ENCODE measurements at regions not wholly inside any gene's neighbourhood (a gene's known extent, or its start where the extent isn't known, plus 50 kb on each side); places are given as distances from the start of the nearest gene placed in this dataset.

GRCh38 chr10:62666275-62666674 lies 138.2 kb upstream of the ADO start:
- in situ Hi-C loops (cut with MboI; ENCODE audit: low sequenced_read_pairs, unreplicated experiment), result no loop called here
- no peak for TF ChIP-seq CTCF (IDR thresholded peaks at IDR 0.05; ENCODE audit: borderline replicate concordance, control extremely low read depth, extremely low read depth, insufficient read depth, missing control alignments)
- DNase-seq (ENCODE audit: low spot score), result no peak

GRCh38 chr10:62669341-62669740 lies 135.2 kb upstream of the ADO start:
- in situ Hi-C loops (cut with MboI; ENCODE audit: low sequenced_read_pairs, unreplicated experiment), result no loop called here
- TF ChIP-seq CTCF (IDR thresholded peaks at IDR 0.05; ENCODE audit: borderline replicate concordance, control extremely low read depth, extremely low read depth, insufficient read depth, missing control alignments), result no peak
- no peak for DNase-seq (ENCODE audit: low spot score)

GRCh38 chr10:62671104-62671503 lies 133.4 kb upstream of the ADO start:
- in situ Hi-C loops (cut with MboI; ENCODE audit: low sequenced_read_pairs, unreplicated experiment), result no loop called here
- TF ChIP-seq CTCF (IDR thresholded peaks at IDR 0.05; ENCODE audit: borderline replicate concordance, control extremely low read depth, extremely low read depth, insufficient read depth, missing control alignments), result no peak
- no peak for DNase-seq (ENCODE audit: low spot score)

GRCh38 chr10:62681211-62681940 lies 123.1 kb upstream of the ADO start:
- in situ Hi-C loops (cut with MboI; ENCODE audit: low sequenced_read_pairs, unreplicated experiment), result loop anchor here (5.0 kb wide), 1 partner anchor 69 kb away; no protein-coding TSS in a partner anchor
- peak; percentile 85 for DNase-seq (ENCODE audit: low spot score)
- TF ChIP-seq CTCF (IDR thresholded peaks at IDR 0.05; ENCODE audit: borderline replicate concordance, control extremely low read depth, extremely low read depth, insufficient read depth, missing control alignments), result peak; percentile 55

- no peak for TF ChIP-seq CTCF (IDR thresholded peaks at IDR 0.05; ENCODE audit: borderline replicate concordance, control extremely low read depth, extremely low read depth, insufficient read depth, missing control alignments)
- in situ Hi-C loops (cut with MboI; ENCODE audit: low sequenced_read_pairs, unreplicated experiment), result loop anchor here (5.0 kb wide), 1 partner anchor 73 kb away; no protein-coding TSS in a partner anchor
- DNase-seq (ENCODE audit: low spot score), result no peak
Observed at GRCh38 chr10:62684911-62685310, 119.6 kb upstream of the ADO start.

- no peak for DNase-seq (ENCODE audit: low spot score)
- no peak for TF ChIP-seq CTCF (IDR thresholded peaks at IDR 0.05; ENCODE audit: borderline replicate concordance, control extremely low read depth, extremely low read depth, insufficient read depth, missing control alignments)
- in situ Hi-C loops (cut with MboI; ENCODE audit: low sequenced_read_pairs, unreplicated experiment), result no loop called here
Observed at GRCh38 chr10:62687230-62687748, 117.2 kb upstream of the ADO start.
